Uterus (tissue), 2 donors: ENCODE measurements at regions not wholly inside any gene's neighbourhood (a gene's known extent, or its start where the extent isn't known, plus 50 kb on each side); places are given as distances from the start of the nearest gene placed in this dataset.

Experiments
- CTCF ChIP-seq, 4 experiments: fragments of 200-600 bp in 2 of 4; fragments of 450-650 bp in 2 of 4; sonication (generic) in 2 of 4; IDR thresholded peaks; one replicate each; pipeline ENCODE4 v1.5.1; 2016 to 2019; ENCODE audit warnings: antibody characterized with exemption in 4 of 4, mild to moderate bottlenecking in 2 of 4, moderate library complexity in 1 of 4
- POLR2A ChIP-seq, 2 donors: fragments of 450-650 bp; IDR thresholded peaks; one replicate each; pipeline ENCODE4 v1.6.1; 2016; ENCODE audit warnings: antibody characterized with exemption in 2 of 2, mild to moderate bottlenecking in 1 of 2, moderate library complexity in 1 of 2

GRCh38 chr2:77977471-77978063 lies 455.4 kb upstream of the LRRTM4 start:
- no peak for TF ChIP-seq CTCF (IDR thresholded peaks at IDR 0.05)
- no peak for TF ChIP-seq POLR2A (IDR thresholded peaks at IDR 0.05)
